Skeletal muscle tissue (tissue), 3 donors: ENCODE measurements at regions not wholly inside any gene's neighbourhood (a gene's known extent, or its start where the extent isn't known, plus 50 kb on each side); places are given as distances from the start of the nearest gene placed in this dataset.

Experiments used
- H3K27ac ChIP-seq: one replicate; pipeline ENCODE4 v1.7.0; 2013; ENCODE audit warnings: mild to moderate bottlenecking, low read depth, low read length, inconsistent platforms
- H3K27me3 ChIP-seq, 3 donors: one replicate each; pipeline ENCODE4 v1.7.0; 2013; ENCODE audit warnings: low read length in 3 of 3; ENCODE audit not compliant: control insufficient read depth in 3 of 3, insufficient read depth in 3 of 3
- H3K36me3 ChIP-seq, 3 donors: one replicate each; pipeline ENCODE4 v1.7.0; 2013; ENCODE audit warnings: low read length in 3 of 3; ENCODE audit not compliant: control insufficient read depth in 3 of 3, insufficient read depth in 3 of 3
- H3K4me1 ChIP-seq, 3 donors: one replicate each; pipeline ENCODE4 v1.7.0; 2013; ENCODE audit warnings: low read length in 3 of 3, mild to moderate bottlenecking in 3 of 3; ENCODE audit not compliant: control insufficient read depth in 3 of 3, insufficient read depth in 3 of 3
- H3K4me3 ChIP-seq, 3 donors: one replicate each; pipeline ENCODE4 v1.7.0; 2013; ENCODE audit warnings: low read length in 3 of 3
- H3K9ac ChIP-seq, 3 donors: one replicate each; pipeline ENCODE4 v1.7.0; 2013; ENCODE audit warnings: low read length in 3 of 3, mild to moderate bottlenecking in 3 of 3, moderate library complexity in 2 of 3, low read depth in 1 of 3
- H3K9me3 ChIP-seq, 3 donors: one replicate each; pipeline ENCODE4 v1.7.0; 2013; ENCODE audit warnings: low read length in 3 of 3; ENCODE audit not compliant: control insufficient read depth in 3 of 3
- donor health status: Osteomylitis.

DNA sequence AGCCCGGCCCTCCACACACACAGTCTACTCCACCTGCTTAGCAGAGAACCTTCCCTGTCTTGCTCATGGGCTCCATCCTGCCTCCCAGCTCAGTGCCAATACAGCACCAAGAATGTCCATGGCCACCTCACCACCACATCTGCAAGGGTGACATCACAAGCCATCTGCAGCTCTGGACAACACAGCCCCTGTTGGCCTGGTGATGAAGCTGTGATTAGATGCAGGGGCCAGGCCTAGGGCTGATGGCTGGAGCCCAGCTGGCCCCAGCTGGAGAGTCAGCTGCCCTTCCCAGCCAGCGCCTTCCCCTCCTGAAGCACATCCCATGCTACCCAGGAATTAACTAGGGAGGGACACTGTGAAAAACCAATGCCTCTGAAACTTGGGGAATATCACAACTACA, 91.1 kb downstream of the TTC32 start:
- no peaks in the 10 kb centered on the region for H3K36me3 ChIP-seq
- no peak overlapping the region for H3K4me3 ChIP-seq
- H3K4me1 ChIP-seq, result peaks cover 0 to 4% (median 0%) of the 10 kb centered on the region in 3 donors
- no peak overlapping the region for H3K9ac ChIP-seq
- no peak overlapping the region for H3K27ac ChIP-seq
- H3K9me3 ChIP-seq, result no peaks in the 10 kb centered on the region
- no peaks in the 10 kb centered on the region for H3K27me3 ChIP-seq

DNA sequence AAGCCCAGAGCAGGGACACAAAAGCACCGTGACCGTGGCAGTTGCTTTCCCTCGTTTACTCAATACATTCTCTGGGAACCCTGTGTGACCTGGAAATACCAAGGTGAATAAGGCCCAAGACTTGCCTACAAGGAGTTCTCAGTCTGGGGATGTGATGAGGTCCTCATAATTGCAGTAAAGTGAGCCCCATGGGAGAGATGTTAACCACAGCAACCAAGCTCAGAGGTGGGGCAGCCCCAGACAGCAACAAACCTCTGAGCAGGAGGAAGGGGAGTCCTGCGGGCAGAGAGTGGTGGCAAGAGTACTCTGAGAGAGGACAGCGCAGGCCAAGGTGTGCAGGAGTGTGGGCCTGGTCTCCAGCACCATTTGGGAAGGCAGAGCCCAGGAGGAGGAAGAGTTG, 91.6 kb downstream of the TTC32 start:
- Histone ChIP-seq H3K4me1 (peaks cover 0 to 4% (median 0%) of the 10 kb centered on the region in 3 donors), H3K27ac (no peak overlapping the region), H3K9ac (no peak overlapping the region), H3K36me3 (no peaks in the 10 kb centered on the region), H3K9me3 (no peaks in the 10 kb centered on the region), H3K4me3 (no peak overlapping the region), H3K27me3 (no peaks in the 10 kb centered on the region)

DNA sequence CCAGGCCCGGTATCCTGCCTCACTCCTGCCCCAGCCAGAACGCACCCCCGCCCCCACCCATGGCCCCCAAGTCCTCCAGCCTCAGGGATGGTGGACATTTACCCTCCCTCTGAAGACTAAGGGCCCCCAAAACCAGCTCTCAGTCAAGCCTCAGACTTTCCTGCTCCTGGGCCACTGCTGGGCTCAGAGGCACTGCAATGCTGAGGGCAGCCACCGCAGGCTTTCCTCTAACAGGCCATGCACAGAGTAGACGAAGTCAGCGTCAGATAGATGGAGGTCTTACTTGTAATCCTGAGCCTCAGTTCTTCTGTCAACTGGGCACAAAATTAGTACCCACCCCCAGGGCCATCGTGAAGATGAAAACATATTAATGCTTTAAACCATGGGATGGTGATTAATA, 92.6 kb downstream of the TTC32 start:
- H3K9me3 ChIP-seq, result no peaks in the 10 kb centered on the region
- H3K9ac ChIP-seq, result no peak overlapping the region
- no peak overlapping the region for H3K4me3 ChIP-seq
- no peak overlapping the region for H3K27ac ChIP-seq
- no peaks in the 10 kb centered on the region for H3K27me3 ChIP-seq
- H3K36me3 ChIP-seq, result no peaks in the 10 kb centered on the region
- peaks cover 0 to 4% (median 0%) of the 10 kb centered on the region in 3 donors for H3K4me1 ChIP-seq

DNA sequence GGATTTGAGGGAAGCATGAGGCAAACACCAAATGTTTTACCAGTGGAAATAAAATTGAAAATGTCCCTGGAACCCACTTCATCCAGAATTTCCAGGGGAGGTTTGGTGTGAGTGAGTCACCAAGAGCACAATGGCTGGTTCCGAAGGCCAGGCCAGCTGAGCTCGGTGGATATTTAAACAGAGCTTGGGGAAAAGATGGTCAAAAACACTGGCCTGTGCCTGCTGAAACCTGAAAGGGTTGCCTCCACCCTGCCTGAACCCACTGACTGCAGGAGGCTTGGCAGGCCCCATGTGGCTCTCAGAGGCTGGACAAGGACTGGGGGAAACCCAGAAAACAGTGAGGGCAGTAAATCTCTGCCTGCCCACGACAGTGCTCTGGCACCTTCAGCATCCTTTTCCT, 93.9 kb downstream of the TTC32 start:
- Histone ChIP-seq H3K4me3 (no peak overlapping the region), H3K9me3 (no peaks in the 10 kb centered on the region), H3K4me1 (peaks cover 0 to 4% (median under 1%) of the 10 kb centered on the region in 3 donors), H3K27ac (no peak overlapping the region), H3K36me3 (no peaks in the 10 kb centered on the region), H3K27me3 (no peaks in the 10 kb centered on the region), H3K9ac (no peak overlapping the region)

DNA sequence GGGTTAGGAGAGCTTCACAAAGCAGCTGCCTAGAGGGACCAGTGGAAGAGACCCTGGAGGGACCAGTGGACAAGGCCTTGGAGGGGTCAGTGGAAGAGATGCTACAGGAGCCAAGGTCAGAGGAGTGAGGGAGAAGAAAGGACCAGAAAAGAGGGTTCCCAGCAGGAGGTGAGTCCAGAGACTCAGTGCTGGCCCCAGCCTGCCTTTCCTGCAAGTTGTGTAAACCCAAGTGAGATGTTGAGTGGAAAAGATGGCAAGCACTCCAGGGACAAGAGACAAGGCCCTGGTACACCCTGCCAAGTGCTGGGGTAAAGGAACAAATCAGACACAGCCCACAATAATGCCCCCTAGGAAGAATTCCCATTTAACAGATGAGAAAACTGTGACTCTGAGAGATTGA, 94.4 kb downstream of the TTC32 start:
- Histone ChIP-seq H3K9ac (no peak overlapping the region), H3K27ac (no peak overlapping the region), H3K9me3 (no peaks in the 10 kb centered on the region), H3K36me3 (no peaks in the 10 kb centered on the region), H3K4me3 (no peak overlapping the region), H3K27me3 (no peaks in the 10 kb centered on the region), H3K4me1 (peaks cover 4 to 10% (median 6%) of the 10 kb centered on the region in 3 donors)

DNA sequence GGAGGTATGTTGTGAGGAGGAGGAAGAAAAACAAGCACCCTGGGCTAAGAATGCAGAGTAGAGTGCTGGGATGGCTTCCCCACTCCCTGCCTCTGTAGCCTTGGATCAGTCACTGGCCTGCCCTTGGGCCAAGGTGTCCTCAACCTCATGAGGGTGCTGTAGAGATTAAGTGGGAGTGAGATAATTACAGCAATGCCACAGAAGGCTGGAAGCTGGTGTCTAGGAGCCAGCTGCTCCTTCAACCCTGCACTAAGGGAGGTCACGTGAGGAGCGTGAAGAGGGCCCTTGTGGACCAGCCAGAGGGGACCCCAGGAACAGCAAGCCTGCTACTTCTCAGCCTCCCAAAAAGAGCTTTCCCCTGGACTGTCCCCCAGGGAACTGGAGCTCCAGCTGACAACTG, 95.2 kb downstream of the TTC32 start:
- Histone ChIP-seq H3K36me3 (no peaks in the 10 kb centered on the region), H3K27ac (no peak overlapping the region), H3K4me1 (peaks cover 12 to 17% (median 13%) of the 10 kb centered on the region in 3 donors), H3K9me3 (no peaks in the 10 kb centered on the region), H3K27me3 (no peaks in the 10 kb centered on the region), H3K4me3 (no peak overlapping the region), H3K9ac (no peak overlapping the region)

DNA sequence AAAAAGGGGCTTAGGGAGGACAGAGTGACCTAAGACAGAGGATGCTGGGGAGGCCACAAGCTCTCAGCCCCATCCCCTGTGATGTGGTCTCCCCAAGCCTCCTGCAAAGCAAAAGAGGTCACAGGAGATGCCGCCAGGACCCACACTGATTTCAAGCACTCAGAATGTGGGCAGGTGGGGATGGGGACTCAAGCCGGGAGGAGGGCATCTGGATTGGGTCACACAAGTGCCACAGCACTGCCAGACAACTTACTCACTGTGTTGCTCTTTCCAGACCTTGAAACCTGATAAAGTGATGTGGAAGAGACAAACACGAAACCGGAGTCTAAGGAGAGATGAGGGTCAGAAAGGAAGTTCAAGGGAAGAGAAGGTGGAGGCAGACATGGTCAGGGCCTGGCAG, 95.7 kb downstream of the TTC32 start:
- no peak overlapping the region for H3K9ac ChIP-seq
- peaks cover 17 to 22% (median 17%) of the 10 kb centered on the region in 3 donors for H3K4me1 ChIP-seq
- no peaks in the 10 kb centered on the region for H3K27me3 ChIP-seq
- H3K4me3 ChIP-seq, result no peak overlapping the region
- H3K9me3 ChIP-seq, result no peaks in the 10 kb centered on the region
- H3K36me3 ChIP-seq, result no peaks in the 10 kb centered on the region
- H3K27ac ChIP-seq, result no peak overlapping the region

DNA sequence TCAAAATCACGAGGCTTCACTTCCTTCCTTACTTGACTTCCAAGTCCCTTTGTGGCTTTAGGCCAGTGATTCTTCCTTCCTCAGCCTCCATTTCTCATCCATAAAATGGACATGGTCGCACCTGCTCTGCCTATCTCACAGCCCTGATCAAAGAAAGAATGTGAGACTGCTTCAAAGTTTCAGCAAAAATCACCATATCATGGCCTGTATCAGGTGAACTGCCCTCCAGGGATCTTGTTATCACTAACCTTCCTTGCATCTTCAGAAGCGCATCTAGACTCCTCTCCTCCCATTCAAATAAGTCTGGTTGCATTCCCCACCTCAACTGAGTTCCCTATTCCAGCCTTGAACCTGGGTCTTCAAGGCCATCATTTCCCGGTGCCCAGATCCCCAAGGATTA, 96.5 kb downstream of the TTC32 start:
- Histone ChIP-seq H3K36me3 (no peaks in the 10 kb centered on the region), H3K27me3 (no peaks in the 10 kb centered on the region), H3K27ac (no peak overlapping the region), H3K4me1 (peaks cover 21 to 24% (median 22%) of the 10 kb centered on the region in 3 donors), H3K9me3 (no peaks in the 10 kb centered on the region), H3K4me3 (no peak overlapping the region), H3K9ac (no peak overlapping the region)

DNA sequence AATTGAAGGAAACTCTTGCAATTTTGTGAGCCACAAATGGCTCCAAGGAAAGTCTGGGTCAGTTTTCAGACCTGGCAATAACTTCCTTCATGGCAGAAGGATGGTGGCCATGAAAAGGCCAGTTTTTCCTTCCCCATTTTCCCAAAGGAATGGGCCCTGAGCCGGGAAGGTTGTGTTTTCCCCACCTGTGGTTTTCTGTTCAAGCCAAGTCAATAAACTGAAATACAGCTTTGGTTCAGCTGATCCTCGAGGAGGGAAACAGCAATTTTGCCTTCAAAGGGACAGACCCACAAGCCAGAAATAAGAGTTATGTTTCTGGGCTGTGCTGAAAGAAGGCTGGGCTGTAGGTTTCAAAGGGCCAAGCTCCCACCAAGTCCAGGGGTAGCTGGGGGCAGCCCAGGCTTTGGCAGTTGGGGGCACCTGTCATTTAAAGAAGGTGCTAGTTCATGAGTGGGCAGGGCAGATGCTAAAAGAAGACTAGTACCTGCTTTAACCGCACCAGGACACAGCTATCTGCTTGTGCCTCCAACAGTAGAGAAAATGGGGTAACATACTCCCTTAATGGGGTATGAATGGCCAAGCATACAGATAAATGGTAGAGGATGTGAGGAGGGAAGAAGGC, 97.0 kb downstream of the TTC32 start:
- Histone ChIP-seq H3K9me3 (no peaks in the 10 kb centered on the region), H3K4me3 (no peak overlapping the region), H3K27me3 (no peaks in the 10 kb centered on the region), H3K36me3 (no peaks in the 10 kb centered on the region), H3K27ac (no peak overlapping the region), H3K4me1 (peaks cover 21 to 24% (median 22%) of the 10 kb centered on the region in 3 donors), H3K9ac (no peak overlapping the region)

DNA sequence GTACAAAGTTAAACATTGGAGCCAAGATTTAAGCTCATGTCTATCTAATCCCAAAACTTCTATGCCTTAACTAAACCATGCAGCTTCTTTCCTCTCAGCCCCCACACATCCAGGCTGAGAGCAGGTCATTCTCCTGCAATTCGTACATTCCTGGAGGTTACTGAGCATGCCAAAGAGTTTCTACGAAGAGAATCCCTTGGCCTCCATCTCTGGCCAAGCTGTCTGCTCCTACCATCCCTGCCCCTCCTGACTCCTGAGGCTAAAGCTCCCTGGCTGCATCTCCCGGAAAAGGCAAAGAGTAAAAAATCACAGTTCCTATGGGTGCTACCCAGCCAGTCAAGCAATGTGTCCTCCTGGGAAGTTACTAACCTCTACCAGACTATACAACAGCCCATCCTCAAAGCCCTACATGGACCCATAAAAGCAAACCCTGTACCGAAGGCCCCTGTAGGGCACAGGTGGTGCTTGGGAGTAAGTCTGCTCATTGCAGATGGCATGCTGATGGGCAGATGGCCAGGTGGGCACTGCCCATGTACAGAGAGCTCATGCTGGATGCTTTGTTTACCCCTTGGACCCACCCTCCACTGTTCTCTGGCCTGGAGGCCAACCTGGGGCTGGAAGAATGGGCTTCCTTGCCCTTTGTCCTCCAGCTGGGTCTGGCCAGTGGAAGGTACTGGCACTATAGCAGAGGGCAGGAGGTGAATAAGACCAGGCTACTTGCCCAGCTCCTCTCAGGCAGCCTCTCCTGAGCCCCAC, 99.5 kb downstream of the TTC32 start:
- Histone ChIP-seq H3K27me3 (no peaks in the 10 kb centered on the region), H3K4me1 (peaks cover 21 to 24% (median 22%) of the 10 kb centered on the region in 3 donors), H3K9me3 (no peaks in the 10 kb centered on the region), H3K9ac (no peak overlapping the region), H3K36me3 (no peaks in the 10 kb centered on the region), H3K27ac (peak overlapping the region; percentile 62), H3K4me3 (no peak overlapping the region)
